SW480 (cell line): ENCODE measurements at regions not wholly inside any gene's neighbourhood (a gene's known extent, or its start where the extent isn't known, plus 50 kb on each side); places are given as distances from the start of the nearest gene placed in this dataset.
A peak's percentile ranks its signal among the peaks of the same experiment; 100 is the strongest.

ENCODE experiments used
- DNase-seq: peaks from one replicate; pipeline ENCODE4 v3.0.0-alpha.2; 2016; ENCODE audit warnings: low spot score

- no peak for DNase-seq
These were observed 624.4 kb upstream of the SOX11 start for GRCh38 chr2:5067816-5068215.

DNA sequence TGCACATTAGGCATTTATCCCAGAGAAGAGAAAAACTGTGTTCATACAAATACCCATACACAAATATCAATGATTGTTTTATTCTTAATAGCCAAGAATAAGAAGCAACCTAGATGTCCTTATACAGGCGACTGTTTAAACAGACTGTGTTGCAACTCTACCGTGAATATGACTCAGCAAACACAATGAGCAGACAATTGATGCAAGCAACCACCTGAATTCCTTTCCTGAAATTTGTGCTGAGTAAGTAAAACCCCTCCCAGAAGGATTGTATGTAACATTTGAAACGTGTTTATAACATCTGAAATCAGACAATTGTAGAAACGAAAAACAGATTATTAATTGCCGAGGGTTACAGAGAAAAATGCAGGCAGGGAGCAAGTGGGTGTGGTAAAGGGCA is 621.9 kb upstream of the SOX11 start:
- peak; percentile 43 for DNase-seq

DNA sequence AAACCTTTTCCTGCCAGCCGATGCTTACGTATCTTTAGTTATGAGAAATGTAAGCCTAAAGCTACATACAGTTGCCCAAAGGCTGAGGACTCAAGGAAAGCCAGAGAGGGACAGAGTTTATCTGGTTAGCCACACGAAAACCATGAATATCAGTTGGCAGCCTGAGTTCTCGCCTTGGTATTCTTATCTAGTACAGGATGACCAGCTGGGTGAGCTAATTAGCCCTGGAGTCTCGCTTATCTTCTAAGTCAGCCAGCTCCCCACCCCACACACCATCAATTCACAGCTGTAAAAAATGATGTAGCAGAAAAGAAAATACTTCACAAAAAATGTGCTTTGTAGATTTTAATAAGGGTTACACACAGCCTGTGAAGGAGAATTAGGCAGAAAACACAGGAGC is 617.5 kb upstream of the SOX11 start:
- no peak for DNase-seq

DNA sequence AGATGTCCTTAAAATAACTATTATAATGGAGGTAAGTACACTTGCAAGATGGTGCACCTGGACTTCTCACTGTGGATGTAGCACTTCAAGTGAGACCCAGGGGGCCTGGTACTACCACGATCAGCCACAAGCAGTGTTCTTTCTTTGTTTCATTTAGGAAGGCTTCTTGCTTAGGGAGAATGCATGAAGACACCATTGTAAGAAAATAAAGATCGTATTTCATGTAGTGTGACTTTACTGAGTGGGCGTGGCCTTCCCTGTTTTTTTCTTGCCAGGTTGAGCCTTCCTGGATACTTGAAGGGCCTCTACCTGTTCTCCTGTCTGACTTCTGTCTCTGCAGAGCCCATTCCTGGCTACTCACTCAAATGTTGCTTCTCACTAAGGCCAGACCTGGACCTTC is 615.6 kb upstream of the SOX11 start:
- DNase-seq, result no peak

- DNase-seq, result peak; percentile 21
These were observed 614.6 kb upstream of the SOX11 start for GRCh38 chr2:5077479-5078089.

DNA sequence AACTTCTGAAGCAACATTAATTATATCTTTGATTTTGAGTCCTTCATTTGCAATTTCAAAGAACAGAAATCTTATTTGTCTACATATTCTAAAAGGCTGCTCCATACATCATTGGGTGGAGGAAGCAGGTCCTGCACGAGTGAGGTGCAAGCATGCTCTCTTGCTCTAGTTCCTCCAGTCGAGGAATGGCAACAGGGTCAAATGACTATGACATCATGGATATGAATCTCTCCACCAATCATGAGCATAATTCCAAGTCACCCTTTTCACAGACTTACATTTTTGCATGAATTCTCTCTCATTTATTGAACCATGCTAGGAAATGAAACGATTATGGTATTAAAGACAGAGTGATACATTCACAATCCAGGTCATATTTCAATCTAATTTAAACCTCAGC is 608.8 kb upstream of the SOX11 start:
- no peak for DNase-seq

- DNase-seq, result no peak
These were observed 602.8 kb upstream of the SOX11 start for GRCh38 chr2:5089409-5089808.

DNA sequence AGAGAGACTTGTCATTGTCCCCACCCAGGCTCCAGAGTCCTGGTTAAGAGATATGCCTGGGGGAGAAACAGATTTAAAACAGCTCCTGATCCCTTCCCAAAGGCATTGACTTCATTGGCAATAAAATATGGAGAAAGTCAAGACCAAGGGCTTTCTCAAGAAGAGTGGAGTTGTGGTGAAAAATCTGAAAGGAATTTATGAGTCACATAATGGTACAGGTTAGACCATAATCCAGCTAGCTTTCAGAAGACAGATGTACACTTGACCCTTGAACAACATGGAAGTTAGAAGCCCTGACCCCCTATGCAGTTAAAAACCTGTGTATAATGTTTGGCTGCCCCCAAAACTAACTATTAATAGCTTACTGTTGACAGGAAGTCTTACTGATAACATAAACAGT is 599.1 kb upstream of the SOX11 start:
- no peak for DNase-seq

GRCh38 chr2:5093518-5093917 is 598.7 kb upstream of the SOX11 start:
- no peak for DNase-seq

DNA sequence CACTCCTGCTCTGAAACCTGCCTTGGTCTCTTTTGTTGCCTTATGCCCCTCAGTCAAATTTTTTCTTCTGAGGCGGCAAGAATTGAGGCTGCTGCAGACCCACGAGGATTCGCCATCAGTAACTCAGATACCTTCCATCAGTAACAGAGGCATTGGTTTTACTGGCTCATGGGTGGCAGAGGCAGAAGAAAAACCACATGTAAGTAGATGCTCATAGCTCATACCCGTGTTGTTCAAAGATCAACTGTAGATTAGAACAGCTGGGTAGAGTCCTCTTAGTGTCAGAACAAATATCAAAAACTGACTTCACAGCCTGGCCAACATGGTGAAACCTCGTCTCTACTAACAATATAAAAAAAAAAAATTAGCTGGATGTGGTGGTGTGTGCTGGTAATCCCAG is 598.0 kb upstream of the SOX11 start:
- DNase-seq, result no peak

- DNase-seq, result no peak
These were observed 593.9 kb upstream of the SOX11 start for GRCh38 chr2:5098286-5098685.

GRCh38 chr2:5102823-5103222 is 589.4 kb upstream of the SOX11 start:
- no peak for DNase-seq

DNA sequence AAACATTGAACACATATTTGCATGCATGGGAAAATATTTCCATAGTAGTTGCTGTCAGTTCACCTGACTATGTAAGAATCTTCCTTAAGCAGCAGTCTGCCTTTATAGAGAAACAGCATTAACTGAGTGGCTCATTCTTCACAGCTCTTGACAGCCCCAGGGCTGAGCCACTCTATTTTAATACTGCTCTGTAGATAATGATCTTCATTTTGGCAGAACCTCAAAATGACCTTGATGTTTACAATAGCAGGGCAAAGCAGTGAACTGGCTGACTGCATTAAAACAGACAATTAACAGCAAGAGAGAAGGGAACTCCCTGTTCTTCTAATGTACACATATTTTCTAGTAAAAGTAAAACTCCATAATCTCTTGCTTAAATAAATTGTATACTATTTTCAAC is 580.6 kb upstream of the SOX11 start:
- DNase-seq, result no peak

- no peak for DNase-seq
These were observed 573.1 kb upstream of the SOX11 start for GRCh38 chr2:5119046-5119445.

- no peak for DNase-seq
These were observed 571.1 kb upstream of the SOX11 start for GRCh38 chr2:5121121-5121520.

DNA sequence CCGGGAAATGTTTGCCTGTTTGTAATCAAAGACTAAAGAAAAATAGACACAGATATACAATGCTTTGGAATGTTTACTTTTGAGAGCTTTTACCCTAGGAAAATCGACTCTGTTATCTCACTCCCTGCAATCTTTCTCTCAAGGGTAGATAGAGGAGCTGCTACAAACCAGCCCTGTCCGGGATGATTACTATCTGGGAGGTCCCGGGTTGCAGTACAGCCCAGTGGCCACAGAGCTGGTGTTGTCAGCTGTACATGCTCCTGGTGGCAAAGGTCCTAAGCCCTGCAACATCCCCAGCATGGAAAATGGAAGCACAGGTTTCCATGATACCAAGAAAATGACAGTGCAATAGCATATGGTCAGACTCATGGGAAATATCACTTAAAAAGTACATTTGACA is 570.5 kb upstream of the SOX11 start:
- DNase-seq, result peak; percentile 7

GRCh38 chr2:5123582-5124196 is 568.5 kb upstream of the SOX11 start:
- DNase-seq, result no peak

DNA sequence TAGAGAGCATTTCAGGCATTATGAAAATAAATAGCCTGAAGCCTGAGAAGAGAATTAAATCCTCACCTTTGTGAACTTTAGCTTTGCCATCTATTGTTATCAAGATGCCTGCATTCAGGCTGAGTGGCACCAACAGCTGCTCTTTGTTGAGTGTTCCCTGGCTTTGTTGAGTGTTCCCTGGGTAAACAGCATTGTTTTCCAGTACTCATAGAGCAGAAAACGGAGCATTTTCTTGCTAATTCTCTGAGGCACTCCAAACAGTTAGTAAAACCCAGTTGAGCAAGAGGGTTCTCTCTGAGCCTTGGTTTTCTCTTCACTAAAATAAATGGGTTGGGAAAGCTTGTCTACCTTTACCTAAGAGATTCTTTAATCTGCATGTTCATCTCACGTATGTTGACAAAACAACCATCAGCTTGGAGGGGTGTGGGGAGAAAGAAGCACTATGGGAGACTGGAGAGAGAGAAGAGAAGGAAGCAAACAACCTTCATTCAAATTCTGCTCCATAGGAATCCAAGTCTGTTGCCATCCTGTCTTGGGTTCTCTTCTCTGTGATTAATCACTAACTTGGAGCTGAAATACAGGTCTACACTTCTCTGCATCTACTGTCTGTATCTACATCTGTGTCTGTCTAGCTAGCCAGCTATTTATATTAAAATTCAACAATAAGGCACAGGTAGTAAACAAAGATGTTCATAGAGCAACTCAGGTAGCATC is 567.0 kb upstream of the SOX11 start:
- DNase-seq, result no peak

DNA sequence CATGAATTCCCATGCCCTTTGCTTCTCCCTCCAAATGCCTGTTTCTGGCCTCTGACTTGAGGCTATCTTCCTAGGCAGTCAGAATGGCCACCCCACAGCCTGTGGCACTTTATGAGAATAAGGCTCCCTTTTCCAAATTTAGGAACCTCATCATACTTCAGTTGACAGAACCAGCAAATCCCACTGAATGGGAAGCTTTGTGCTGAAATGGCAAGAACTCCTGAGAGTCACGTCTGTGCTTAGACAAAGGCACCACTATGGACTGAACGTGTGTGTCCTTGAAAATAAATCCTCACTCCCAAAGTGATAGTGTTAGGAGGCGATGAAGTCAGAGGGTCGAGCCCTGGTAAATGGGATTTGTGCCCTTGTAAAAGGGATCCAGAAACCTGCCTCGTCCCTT is 559.9 kb upstream of the SOX11 start:
- DNase-seq, result no peak

- DNase-seq, result no peak
These were observed 551.8 kb upstream of the SOX11 start for GRCh38 chr2:5140347-5140746.

GRCh38 chr2:5144159-5144558 is 548.0 kb upstream of the SOX11 start:
- no peak for DNase-seq

GRCh38 chr2:5145053-5145452 is 547.1 kb upstream of the SOX11 start:
- no peak for DNase-seq

DNA sequence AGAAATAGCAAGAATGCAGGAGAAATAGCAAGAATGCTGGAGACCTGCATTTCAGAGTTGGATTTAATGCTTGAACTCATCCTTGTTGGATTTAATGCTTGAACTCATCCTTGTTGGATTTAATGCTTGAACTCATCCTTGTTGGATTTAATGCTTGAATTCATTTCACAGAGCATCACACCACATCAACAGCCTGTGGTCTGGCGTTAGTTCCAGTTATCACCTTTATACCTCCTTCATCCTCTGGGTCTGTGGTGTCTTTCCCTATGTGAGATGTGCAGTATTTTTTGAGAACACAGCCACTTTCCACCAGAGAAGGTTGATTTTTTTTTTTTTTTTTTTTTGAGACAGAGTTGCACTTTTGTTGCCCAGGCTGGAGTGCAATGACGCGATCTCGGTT is 546.4 kb upstream of the SOX11 start:
- DNase-seq, result no peak
